ENCODE measurements at regions not wholly inside any gene's neighbourhood (a gene's known extent, or its start where the extent isn't known, plus 50 kb on each side); places are given as distances from the start of the nearest gene placed in this dataset.

GRCh38 chr3:176313426-176313825 is 883.9 kb downstream of the TBL1XR1 start:
- no peaks in the 10 kb centered on the region for H3K9me3 ChIP-seq
- H3K4me3 ChIP-seq: no peak overlapping the region
- WGBS, 2 donors: 71 to 91% methylated on average over 3 of the region's 3 CpGs
- no peak overlapping the region for H3K27ac ChIP-seq
- DNase-seq: no peak
- no peaks in the 10 kb centered on the region for H3K27me3 ChIP-seq
- H3K4me1 ChIP-seq: no peaks in the 10 kb centered on the region
- TF ChIP-seq CTCF (IDR thresholded peaks at IDR 0.05): no peak
- no peak for ATAC-seq
- no peaks in the 10 kb centered on the region for H3K36me3 ChIP-seq
- intact Hi-C loops (cut with DNase I): no loop called here

GRCh38 chr3:176310641-176311040 is 886.6 kb downstream of the TBL1XR1 start:
- TF ChIP-seq CTCF (IDR thresholded peaks at IDR 0.05): no peak
- no peak overlapping the region for H3K27ac ChIP-seq
- H3K4me3 ChIP-seq: no peak overlapping the region
- no peaks in the 10 kb centered on the region for H3K36me3 ChIP-seq
- H3K27me3 ChIP-seq: no peaks in the 10 kb centered on the region
- intact Hi-C loops (cut with DNase I): no loop called here
- ATAC-seq (no peak), DNase-seq (no peak)
- H3K9me3 ChIP-seq: no peaks in the 10 kb centered on the region
- H3K4me1 ChIP-seq: no peaks in the 10 kb centered on the region
- 89 to 90% methylated on average over 4 of the region's 4 CpGs for WGBS, 2 donors

- Histone ChIP-seq H3K9me3 (no peaks in the 10 kb centered on the region), H3K4me1 (no peaks in the 10 kb centered on the region), H3K4me3 (no peak overlapping the region), H3K27me3 (no peaks in the 10 kb centered on the region), H3K27ac (no peak overlapping the region), H3K36me3 (no peaks in the 10 kb centered on the region)
- ATAC-seq: no peak
- TF ChIP-seq CTCF (IDR thresholded peaks at IDR 0.05): no peak
- no peak for DNase-seq
- intact Hi-C loops (cut with DNase I): no loop called here
- WGBS, 2 donors: 90 to 93% methylated on average over 2 of the region's 2 CpGs
Observed at GRCh38 chr3:176302271-176302670, 895.0 kb downstream of the TBL1XR1 start.

- Histone ChIP-seq H3K27ac (no peak overlapping the region), H3K4me3 (no peak overlapping the region), H3K36me3 (no peaks in the 10 kb centered on the region), H3K4me1 (no peaks in the 10 kb centered on the region), H3K27me3 (no peaks in the 10 kb centered on the region), H3K9me3 (peaks cover 0 to 14% (median 0%) of the 10 kb centered on the region in 11 donors)
- DNase-seq (no peak), ATAC-seq (no peak)
- 56 to 68% methylated on average over 1 of the region's 1 CpG for WGBS, 2 donors
- intact Hi-C loops (cut with DNase I): no loop called here
- no peak for TF ChIP-seq CTCF (IDR thresholded peaks at IDR 0.05)
Observed at GRCh38 chr3:176296066-176296597, 901.1 kb downstream of the TBL1XR1 start.

All from heart right ventricle (tissue), 16 donors.